Activated naive CD4-positive, alpha-beta T cell treated with Interleukin-2 at 50 U/mL for 16 hours (primary cell): ENCODE measurements at regions not wholly inside any gene's neighbourhood (a gene's known extent, or its start where the extent isn't known, plus 50 kb on each side); places are given as distances from the start of the nearest gene placed in this dataset.

ENCODE experiments used
- DNase-seq: peaks from one replicate; pipeline ENCODE4 v3.0.0-alpha.2; 2020

DNA sequence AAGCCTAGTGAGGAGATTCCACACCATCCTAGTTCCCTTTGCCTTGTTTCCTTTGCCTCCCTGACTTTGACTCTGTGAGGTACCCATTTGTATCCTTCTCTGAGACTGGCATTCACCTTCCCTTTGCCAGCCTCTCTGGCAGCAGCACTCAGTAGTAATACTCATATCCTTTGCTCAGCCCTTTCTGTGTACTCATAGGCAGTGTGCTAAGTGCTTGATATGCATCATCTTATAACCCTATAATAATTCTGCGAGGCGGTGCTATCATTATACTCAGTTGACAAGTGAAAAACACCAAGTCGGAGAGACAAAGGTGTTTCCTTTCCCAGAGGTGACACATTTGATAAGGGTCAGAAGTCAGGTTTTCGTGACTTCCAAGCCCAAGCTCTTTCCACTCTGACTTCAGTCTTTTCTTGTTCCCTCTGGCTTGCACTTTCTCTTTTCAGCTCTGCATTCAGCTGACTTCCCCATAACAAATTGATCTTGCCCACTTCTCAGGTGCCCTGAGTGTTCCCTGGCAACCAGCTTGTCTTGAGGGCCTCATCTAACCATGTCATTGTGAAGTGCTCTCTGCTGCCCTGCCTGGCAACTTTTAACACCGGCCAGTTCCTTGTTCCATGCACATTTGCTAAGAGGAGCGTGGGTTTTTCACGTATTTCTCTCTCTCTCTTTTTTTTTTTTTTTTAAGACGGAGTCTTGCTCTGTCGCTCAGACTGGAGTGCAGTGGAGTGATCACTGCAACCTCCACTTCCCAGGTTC lies 94.5 kb upstream of the UPP2 start:
- DNase-seq, result peak; percentile 10

- DNase-seq, result no peak
These were observed 97.4 kb upstream of the UPP2 start for GRCh38 chr2:158004126-158004764.

DNA sequence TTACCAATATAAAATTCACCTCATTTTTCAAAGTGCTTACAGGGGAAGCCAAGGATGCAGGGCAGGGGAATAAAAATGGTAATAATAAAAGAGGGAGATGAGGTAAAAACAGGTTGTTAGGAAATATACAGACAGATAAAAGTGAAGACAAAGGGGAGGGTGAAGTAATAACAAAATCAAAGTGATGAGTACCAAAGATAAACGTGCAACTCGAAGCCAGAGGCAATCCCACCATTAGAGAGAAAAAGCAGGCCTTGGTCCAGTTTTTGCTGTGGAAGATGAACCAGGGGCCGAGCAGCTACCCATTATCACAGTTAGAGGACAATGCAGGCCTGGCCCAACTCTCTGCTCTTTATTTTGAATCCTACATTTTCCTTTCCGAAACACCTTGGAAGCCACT lies 99.6 kb upstream of the UPP2 start:
- no peak for DNase-seq

- DNase-seq, result no peak
These were observed 104.9 kb upstream of the UPP2 start for GRCh38 chr2:157996799-157997198.

- DNase-seq, result no peak
These were observed 106.6 kb upstream of the UPP2 start for GRCh38 chr2:157995117-157995516.

GRCh38 chr2:157991932-157992331 lies 109.7 kb upstream of the UPP2 start:
- no peak for DNase-seq

- DNase-seq, result no peak
These were observed 111.5 kb upstream of the UPP2 start for GRCh38 chr2:157990173-157990572.

DNA sequence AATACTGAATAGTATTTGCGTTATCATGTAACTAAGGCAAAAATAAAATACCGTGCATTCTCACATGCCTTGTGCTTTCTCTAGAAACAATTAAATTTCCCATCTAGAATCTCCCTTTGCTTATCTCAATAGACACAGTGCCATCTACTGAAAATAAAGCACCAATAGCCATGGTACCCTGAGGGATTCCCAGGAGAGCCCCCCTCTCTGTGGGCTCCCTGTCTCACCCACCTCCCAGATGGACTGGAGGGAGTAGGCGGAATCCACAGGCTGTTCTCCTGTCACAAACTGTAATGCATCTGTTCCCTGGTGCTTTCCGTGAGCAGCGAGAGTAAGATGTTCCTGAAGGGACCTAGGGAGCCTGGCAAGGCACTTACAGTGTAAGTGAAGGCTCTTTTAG lies 112.4 kb upstream of the UPP2 start:
- DNase-seq, result no peak

DNA sequence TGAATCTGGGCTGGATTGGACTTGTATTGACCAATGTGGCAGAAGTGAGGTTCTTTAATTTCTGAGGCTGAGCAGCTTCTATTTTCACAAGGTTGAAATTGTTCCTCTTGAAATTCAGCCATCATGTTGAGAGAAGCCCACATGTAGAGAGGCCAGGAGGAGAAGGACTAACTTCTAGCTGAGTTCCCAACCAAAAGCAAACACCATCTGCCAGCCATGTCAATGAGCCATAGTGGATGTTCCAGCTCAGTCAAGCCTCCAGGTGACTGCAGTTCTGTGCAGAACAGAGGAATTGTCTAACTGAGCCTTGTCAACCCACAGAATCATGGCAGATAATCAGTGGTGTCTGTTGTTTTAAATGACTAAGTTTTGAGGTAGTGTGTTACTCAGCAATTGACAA lies 110.6 kb upstream of the ACVR1 start:
- DNase-seq, result no peak

GRCh38 chr2:157984866-157985265 lies 108.7 kb upstream of the ACVR1 start:
- no peak for DNase-seq

DNA sequence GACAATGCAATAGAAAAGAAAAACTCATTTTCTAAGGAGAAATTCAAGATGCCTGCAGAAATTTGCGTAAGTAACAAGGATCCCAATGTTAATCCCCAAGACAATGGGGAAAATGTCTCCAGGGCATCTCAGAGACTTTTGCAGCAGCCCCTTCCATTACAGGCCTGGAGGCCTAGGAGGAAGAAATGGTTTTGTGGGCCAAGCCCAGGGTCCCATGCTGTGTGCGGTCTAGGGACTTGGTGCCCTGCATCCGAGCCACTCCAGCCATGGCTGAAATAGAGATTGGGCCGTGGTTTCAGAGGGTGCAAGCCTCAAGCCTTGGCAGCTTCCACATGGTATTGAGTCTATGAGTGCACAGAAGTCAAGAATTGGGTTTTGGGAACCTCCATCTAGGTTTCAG lies 103.9 kb upstream of the ACVR1 start:
- no peak for DNase-seq

DNA sequence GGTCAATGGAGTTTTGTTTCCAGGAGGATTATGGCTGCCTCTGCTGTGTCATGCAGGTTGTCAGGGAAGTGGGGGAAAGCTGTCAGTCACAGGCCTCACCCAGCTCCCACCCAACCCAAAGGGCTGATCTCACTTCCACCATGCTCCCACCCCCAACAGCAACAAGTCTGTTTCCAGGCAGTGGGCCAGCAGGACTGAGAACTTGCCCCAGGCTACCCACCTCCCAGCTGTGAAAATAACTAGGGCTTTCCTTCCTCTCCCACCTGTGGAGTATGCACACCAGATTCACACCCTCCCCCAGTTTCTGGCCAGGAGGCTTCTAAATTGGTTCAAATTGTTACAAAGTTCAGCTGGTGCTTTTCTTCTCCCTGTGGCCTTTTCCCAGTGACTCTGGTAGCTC lies 95.6 kb upstream of the ACVR1 start:
- DNase-seq, result no peak

DNA sequence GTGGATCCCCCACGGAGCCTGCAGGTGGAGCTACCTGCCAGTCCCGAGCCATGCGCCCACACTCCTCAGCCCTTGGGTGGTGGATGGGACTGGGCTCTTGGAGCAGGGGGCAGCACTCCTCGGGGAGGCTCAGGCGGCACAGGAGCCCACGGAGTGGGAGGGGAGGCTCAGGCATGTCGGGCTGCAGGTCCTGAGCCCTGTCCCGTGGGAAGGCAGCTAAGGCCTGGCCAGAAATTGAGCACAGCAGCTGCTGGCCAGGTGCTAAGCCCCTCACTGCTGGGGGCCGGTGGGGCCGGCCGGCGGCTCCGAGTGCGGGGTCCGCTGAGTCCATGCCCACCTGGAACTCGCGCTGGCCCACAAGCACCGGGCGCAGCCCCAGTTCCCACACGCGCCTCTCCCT lies 91.7 kb upstream of the ACVR1 start:
- DNase-seq, result no peak

DNA sequence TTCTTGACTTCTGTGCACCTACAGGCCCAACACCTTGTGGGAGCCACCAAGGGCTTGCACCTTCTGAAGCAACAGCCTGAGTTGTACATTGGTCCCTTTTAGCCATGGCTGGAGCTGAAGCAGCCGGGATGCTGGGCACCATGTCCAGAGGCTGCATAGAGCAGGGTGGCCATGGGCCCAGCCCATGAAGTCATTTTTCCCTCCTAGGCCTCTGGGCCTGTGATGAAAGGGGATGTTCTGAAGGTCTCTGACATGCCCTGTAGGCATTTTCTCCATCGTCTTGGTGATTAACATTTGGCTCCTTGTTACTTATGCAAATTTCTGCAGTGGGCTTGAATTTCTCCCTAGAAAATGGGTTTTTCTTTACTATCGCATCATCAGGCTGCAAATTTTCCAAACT lies 83.1 kb upstream of the ACVR1 start:
- DNase-seq, result no peak

DNA sequence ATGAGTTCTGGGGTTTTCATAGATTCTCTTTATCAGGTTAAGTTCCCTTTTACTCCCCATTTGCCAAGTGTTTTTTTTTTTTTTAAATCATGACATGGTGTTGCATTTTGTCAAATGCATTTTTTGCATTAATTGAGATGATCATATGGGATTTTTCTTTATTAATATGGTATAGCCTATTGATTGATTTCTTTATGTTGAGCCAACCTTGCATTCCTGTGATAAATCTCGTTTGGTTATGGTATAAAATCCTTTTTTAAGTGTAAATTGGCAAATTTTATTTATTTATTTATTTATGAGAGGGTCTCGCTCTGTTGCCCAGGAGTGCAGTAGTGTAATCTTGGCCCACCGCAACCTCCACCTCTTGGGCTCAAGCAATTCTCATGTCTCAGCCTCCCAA lies 81.5 kb upstream of the ACVR1 start:
- no peak for DNase-seq

DNA sequence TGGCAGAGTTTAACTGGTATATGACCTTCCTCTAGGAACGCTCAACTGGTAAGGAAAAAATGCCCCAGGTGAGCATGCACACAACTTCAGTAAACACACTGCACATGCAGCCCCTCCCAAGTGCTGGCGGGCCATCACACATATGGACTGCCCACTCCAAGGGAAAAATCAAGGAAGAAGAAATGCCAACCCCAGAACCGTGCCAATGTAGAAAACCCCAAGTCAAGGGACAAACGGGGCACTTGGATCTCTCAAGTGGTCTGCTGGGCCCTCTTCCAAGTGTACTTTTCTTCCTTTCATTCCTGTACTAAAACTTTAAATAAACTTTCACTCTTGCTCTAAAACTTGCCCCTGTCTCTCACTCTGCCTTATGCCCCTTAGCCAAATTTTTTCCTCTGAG lies 76.4 kb upstream of the ACVR1 start:
- no peak for DNase-seq

DNA sequence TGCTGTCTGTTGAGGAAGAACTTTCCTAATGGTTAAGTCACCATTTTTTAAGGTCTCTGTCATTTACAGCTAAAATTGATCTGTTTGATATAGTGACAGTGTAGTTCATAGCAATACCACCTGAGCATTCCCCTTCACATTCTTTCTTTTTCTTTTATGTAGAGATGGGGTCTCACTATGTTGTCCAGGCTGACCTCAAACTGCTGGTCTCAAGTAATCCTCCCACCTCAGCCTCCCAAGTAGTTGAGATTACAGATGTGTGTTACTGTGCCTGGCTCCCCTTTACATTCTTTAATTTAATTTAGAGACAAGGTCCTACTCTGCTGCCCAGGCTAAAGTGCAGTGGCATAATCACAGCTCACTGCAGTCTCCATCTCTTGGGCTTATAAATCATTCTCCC lies 72.7 kb upstream of the ACVR1 start:
- no peak for DNase-seq

GRCh38 chr2:157946919-157947557 lies 70.9 kb upstream of the ACVR1 start:
- DNase-seq, result no peak

DNA sequence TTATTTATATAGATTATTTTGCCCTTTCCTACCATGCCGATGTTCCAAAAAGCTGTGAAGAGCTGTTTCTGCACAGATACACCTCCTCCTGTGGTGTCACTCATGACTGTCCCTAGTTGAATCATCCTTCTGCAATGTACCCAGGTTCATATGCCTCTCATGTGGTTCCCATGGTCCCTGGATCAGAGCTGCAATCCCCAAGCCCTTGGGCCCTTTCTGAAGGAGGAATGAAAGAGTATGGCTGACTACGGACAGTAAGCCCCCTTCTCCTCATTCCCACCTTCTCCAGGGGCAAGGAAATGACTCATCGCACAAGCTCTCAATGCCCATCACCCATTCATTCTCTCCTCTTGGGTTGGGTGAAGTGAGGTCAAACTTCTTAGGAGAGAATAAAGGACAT lies 63.9 kb upstream of the ACVR1 start:
- no peak for DNase-seq

DNA sequence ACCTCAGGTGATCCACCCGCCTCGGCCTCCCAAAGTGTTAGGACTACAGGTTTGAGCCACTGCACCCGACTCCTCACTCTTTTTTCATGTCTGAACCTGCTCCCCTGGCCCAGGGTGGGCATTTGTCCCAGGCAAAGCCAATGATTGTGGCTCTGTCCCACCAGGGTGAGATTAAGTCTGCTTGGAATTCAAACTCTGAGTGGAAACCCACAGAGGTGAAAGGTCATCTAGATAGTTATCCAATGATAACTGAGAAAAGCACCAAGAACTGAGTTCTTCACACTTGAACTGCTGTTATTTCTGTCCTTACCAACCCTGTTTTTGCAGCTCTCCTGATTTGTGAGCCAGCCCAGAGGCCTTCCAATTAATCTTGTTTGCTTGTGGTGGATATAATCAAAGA lies 62.4 kb upstream of the ACVR1 start:
- no peak for DNase-seq

DNA sequence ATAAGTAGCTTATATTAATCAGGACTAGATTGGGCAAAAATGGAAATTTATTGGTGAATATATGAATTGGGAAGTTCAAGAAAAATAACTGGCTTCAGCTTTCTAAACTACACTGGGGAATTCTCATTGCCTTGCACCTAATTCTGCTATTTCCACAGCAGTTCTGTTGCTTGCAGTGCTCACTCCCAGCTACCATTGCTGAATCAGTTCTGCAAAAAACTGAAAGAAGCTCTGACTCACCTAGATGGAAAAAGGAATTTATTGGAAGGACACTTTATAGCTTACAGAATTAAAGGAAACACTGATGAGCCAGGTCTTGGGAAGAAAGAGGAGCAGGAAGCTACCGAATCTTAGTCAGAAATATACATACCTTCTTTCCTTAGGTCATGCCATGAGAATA lies 60.3 kb upstream of the ACVR1 start:
- DNase-seq, result no peak

DNA sequence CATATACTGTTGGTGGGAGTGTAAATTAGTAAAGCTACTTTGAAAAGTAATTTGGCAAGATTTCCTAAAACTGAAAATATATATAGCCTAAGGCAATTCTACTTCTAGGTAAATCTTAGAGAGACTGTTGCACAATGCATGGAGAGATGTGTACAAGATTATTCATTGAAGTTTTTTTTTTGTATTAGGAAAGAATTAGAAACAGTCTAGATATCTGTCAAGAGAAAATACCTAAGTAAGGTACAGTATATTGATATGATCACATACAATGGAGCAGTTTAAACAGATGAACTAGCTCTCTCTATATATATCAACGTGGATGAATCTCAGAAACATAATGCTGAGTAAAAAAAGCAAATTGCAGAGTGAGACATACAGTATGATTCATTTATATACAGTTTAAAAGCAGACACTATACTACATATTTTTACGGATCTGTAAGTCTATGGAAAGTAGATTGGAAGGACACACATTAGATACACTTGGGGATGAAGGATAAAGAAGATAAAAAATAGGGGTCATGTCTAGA lies 59.3 kb upstream of the ACVR1 start:
- DNase-seq, result no peak

- DNase-seq, result no peak
These were observed 58.7 kb upstream of the ACVR1 start for GRCh38 chr2:157934684-157935377.
